HG03575 (cell line): ENCODE measurements at regions not wholly inside any gene's neighbourhood (a gene's known extent, or its start where the extent isn't known, plus 50 kb on each side); places are given as distances from the start of the nearest gene placed in this dataset.
"Not testable (repeated sequence)": the region's sequence is repeated elsewhere in the genome, so short reads cannot be mapped to it uniquely, and the experiment has no call there.

ENCODE experiments used
- ATAC-seq: cut with Tn5 transposase; IDR thresholded peaks from one replicate; pipeline ENCODE4 v1.9.1; 2021; ENCODE audit not compliant: unreplicated experiment, insufficient number of reproducible peaks, low FRiP score; ENCODE audit errors: extremely low read depth

GRCh38 chr1:68918563-68918962, 421.7 kb upstream of the DEPDC1 start:
- ATAC-seq: no peak

DNA sequence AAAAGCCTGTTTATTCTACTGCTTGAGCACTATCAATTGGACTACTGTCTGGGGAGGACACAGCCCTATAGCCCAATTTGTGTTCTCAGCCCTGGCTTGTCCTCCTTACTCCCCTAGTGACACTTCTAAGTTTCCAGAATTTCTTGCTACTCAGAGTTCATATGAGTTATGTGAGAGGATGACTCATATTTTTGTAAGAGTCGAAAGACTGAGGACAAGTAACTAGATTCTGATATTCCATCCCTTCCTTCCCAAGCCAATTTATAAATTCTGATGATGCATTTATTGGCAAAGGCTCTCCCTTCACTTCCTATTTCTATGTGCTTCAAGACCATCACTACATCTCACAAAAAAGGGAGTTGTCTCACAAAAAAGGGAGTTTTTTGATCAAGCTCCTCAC, 422.2 kb upstream of the DEPDC1 start:
- no peak for ATAC-seq

- not testable (repeated sequence) for ATAC-seq
Observed at GRCh38 chr1:68923475-68924088, 426.7 kb upstream of the DEPDC1 start.

DNA sequence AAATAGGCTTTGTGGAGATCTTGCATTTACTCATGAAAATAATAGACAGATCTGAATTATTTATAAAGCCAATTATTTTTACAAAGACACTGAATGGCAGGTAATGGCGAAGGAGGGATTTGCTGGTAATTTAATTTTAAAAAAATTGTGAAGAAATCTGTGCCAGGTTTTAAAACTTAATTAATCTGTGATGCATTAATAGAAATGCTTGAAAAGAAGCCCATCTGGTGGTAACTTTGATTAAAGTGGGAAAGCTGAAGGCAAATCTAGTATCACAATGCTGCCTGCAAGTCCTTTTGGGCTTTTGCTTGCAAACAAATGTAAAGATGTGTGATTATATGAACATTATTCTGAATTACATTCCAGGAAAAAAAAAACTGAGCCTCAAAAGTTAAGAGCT, 433.2 kb upstream of the DEPDC1 start:
- ATAC-seq: no peak

DNA sequence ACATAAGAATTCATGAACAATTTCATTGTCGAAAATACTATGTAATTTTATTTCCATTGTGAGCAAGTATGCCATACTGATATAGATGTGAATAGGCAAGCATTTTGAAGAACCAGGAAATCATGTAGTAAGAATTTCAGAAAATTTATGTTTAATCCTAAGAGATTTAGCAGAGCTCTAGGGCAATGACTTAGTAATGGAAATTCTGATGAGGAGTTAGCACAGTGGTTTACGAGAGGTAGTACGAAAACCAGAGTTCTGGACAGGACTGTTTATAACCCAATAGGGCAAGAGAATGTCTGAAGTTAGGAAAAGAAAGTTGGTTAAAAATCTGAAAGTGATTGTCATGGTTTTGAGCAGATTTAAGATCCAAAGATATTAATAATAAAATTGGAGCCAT, 439.6 kb upstream of the DEPDC1 start:
- no peak for ATAC-seq

- ATAC-seq: no peak
Observed at GRCh38 chr1:68938051-68938666, 441.3 kb upstream of the DEPDC1 start.

- ATAC-seq: no peak
Observed at GRCh38 chr1:68950036-68950435, 453.2 kb upstream of the DEPDC1 start.

DNA sequence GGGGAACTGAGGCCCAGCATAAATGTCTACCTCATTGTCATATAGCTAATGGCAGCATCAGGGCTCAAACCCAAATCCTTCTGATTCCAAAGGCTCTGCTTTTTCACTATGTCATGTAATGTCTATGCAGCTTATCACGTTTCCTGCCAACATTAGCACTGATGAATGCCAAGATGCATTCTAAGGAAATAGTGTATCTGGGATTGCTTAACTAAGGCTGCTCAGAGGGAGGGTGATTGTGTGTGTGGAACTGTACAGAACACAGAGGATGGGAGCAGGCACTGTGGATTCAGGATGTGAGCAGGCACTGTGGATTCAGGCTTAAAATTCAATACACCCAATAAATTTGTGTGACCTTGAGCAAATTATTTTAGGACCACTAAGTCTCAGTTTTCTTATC, 456.4 kb upstream of the DEPDC1 start:
- ATAC-seq: no peak

DNA sequence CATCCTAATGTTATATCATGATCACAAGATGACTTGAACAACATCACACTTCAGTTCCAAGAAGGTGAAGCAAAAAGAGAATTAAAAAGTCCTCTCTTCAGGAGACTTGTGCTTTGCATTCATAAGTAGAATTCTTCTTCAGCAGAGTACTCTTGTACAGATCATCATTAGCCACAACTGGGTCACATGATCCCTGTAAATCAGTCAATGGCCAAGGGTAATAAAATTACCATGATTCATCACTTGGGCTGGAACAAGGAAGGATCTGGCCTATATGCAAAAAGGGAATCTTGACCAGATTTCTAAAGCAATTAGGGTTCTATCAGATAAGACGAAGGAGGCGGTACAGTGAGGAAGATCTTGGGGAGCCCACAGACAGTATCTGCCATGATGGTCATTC, 458.0 kb upstream of the DEPDC1 start:
- no peak for ATAC-seq

DNA sequence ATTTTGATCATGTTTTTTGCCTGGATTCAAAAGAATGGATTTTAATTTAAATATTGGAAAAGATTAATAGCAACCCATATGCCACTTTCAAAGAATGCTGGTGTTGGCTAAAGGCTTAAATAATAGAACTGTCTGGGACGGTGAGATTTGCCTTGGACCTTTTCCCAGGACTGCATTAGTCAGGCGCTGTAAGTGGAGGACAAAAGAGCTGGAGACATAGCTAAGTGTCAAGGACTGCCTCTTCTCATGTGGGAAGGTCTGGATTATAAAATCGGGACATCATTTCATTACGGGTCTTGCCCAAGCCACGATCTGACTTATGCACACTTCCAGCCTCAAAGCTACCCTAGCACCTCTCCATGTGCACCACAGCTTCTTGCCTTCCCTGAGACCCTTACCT, 458.5 kb upstream of the DEPDC1 start:
- no peak for ATAC-seq

DNA sequence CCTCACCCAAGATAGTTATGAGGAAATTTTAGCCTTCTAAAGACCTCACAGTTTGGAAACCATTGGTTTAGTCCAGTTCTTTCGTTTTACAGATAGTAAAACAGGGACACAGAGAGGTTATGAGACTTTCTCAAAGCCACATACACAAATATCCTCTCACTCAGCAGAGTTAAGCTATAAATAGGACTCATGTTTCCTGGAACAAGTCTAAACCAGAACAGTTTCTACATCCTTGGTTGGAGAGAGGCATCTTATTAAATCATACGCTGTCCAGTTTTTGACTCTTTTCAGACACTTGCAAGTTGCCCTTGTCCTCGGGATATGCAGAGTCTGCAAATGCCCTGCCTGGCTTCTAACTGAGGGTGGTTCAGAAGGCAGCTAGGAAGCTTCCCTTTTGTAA, 462.1 kb upstream of the DEPDC1 start:
- ATAC-seq: no peak

GRCh38 chr1:68959461-68960030, 462.7 kb upstream of the DEPDC1 start:
- ATAC-seq: no peak

GRCh38 chr1:68961143-68961542, 464.3 kb upstream of the DEPDC1 start:
- no peak for ATAC-seq

DNA sequence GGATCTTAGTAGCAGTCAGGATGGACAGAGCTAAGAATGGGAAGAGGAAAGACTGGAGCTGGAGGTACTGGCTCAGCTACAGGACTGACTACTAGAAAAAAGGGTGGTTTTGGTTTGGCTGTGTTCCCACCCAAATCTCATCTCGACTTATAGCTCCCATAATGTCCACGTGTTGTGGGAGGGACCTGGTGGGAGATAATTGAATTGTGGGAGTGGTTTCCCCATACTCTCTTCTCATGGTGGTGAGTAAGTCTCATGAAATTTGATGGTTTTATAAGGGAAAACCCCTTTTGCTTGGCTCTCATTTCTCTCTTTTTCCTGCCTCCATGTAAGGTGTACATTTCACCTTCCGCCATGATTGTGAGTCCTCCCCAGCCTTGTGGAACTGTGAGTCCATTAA, 466.5 kb upstream of the DEPDC1 start:
- ATAC-seq: no peak

GRCh38 chr1:68969441-68969840, 472.6 kb upstream of the DEPDC1 start:
- ATAC-seq: no peak

GRCh38 chr1:68970571-68970970, 473.7 kb upstream of the DEPDC1 start:
- ATAC-seq: no peak

GRCh38 chr1:68973459-68974244, 476.8 kb upstream of the DEPDC1 start:
- ATAC-seq: no peak

DNA sequence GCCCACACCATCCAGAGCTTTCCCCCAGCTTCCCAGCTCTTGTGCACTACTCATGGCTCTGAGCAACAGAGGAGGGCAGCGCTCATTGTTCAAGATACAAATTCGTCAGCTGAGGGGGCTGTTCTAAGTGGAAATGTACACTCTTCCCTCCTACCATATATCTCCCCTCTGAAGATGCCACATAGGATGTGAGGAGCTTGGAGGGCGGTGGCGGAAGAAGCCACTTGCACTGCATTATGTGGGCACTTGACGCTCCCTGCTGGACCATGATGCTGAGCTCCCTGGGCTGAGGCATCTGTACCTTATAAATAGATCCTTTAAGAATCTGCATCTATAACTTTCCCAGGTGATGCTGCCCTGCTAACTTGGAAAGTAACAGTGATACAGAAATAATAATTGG, 477.6 kb upstream of the DEPDC1 start:
- no peak for ATAC-seq

DNA sequence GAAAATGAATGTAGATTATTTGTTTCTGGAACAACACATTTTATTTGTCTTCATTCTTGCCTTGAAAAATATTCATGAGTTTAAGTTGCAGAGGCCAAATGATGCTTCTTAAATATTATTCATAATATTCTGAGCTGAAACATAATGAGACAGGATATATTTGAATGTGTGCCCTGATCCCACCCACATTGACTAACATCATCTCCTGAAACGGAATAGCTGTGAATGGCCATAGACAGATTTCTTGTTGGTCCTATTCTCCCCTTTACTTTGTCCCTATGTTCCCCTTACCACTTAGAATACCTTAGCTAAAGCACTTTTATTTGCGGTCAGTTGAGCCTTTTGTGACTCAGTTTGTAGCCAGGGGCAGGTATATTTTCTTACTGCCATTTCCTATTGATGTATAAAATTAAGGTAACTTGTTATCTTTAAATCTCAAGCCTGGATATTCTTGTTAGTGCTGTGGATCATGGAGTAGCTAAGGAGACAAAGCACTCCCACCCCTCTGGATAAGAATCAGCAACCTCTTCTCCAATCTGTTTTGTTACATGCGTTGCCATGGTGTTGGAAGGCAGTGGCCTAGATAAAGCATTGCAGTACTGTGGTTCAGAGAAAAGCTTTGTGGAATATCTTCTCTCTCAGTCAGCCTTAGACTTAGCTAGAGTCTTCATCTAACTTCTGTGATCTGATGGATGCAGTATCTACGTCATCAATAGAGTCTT, 478.5 kb upstream of the DEPDC1 start:
- ATAC-seq: no peak
